ENCODE measurements at regions not wholly inside any gene's neighbourhood (a gene's known extent, or its start where the extent isn't known, plus 50 kb on each side); places are given as distances from the start of the nearest gene placed in this dataset.

- no peak for TF ChIP-seq CTCF (IDR thresholded peaks at IDR 0.05; ENCODE audit: insufficient read depth, missing control alignments)
- DNase-seq (ENCODE audit: insufficient read length, low spot score) (no peak), FAIRE-seq (no peak)
Observed at GRCh38 chr4:112884406-112884805, 165.0 kb upstream of the ANK2 start.

GRCh38 chr4:112885897-112886296 is 163.6 kb upstream of the ANK2 start:
- FAIRE-seq (no peak), DNase-seq (ENCODE audit: insufficient read length, low spot score) (no peak)
- no peak for TF ChIP-seq CTCF (IDR thresholded peaks at IDR 0.05; ENCODE audit: insufficient read depth, missing control alignments)

GRCh38 chr4:112888622-112889021 is 160.8 kb upstream of the ANK2 start:
- TF ChIP-seq CTCF (IDR thresholded peaks at IDR 0.05; ENCODE audit: insufficient read depth, missing control alignments) = no peak
- DNase-seq (ENCODE audit: insufficient read length, low spot score) (no peak), FAIRE-seq (no peak)

GRCh38 chr4:112889199-112889598 is 160.3 kb upstream of the ANK2 start:
- FAIRE-seq = no peak
- no peak for DNase-seq (ENCODE audit: insufficient read length, low spot score)
- no peak for TF ChIP-seq CTCF (IDR thresholded peaks at IDR 0.05; ENCODE audit: insufficient read depth, missing control alignments)

GRCh38 chr4:112889619-112890527 is 159.6 kb upstream of the ANK2 start:
- TF ChIP-seq CTCF (IDR thresholded peaks at IDR 0.05; ENCODE audit: insufficient read depth, missing control alignments) = no peak
- FAIRE-seq (no peak), DNase-seq (ENCODE audit: insufficient read length, low spot score) (no peak)

GRCh38 chr4:112894480-112894879 is 155.0 kb upstream of the ANK2 start:
- DNase-seq (ENCODE audit: insufficient read length, low spot score) (no peak), FAIRE-seq (no peak)
- TF ChIP-seq CTCF (IDR thresholded peaks at IDR 0.05; ENCODE audit: insufficient read depth, missing control alignments) = no peak

GRCh38 chr4:112894951-112895350 is 154.5 kb upstream of the ANK2 start:
- FAIRE-seq (no peak), DNase-seq (ENCODE audit: insufficient read length, low spot score) (no peak)
- no peak for TF ChIP-seq CTCF (IDR thresholded peaks at IDR 0.05; ENCODE audit: insufficient read depth, missing control alignments)
